SH-SY5Y (cell line): ENCODE measurements at regions not wholly inside any gene's neighbourhood (a gene's known extent, or its start where the extent isn't known, plus 50 kb on each side); places are given as distances from the start of the nearest gene placed in this dataset.

Experiments
- GATA2 ChIP-seq: IDR thresholded peaks from 2 replicates; pipeline ENCODE4 v1.6.1; 2011; ENCODE audit warnings: mild to moderate bottlenecking, low read depth, low read length
- GATA3 ChIP-seq: IDR thresholded peaks from 2 replicates; pipeline ENCODE4 v1.6.1; 2011; ENCODE audit warnings: low read depth, mild to moderate bottlenecking, low read length, moderate library complexity

DNA sequence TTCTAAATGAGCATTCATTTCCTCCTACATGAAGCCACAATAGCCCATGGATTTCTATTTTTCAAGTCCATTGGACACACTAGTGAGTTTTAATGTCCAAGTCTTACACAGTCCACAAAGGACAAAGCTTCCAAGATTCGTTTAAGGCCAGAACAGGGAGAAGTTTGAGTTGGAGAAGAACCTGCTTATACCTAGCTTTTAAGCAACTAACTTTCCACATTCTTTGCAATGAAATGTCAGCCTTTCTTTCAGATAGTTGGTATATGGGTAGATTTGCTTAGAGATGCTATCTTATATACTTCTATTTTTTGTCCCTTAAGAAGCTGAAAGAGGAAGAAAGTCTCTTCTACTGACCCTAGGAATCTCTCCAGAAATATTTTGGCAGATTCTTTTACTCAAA is 66.1 kb upstream of the NPAS2 start:
- TF ChIP-seq GATA3 (no peak), GATA2 (no peak)

DNA sequence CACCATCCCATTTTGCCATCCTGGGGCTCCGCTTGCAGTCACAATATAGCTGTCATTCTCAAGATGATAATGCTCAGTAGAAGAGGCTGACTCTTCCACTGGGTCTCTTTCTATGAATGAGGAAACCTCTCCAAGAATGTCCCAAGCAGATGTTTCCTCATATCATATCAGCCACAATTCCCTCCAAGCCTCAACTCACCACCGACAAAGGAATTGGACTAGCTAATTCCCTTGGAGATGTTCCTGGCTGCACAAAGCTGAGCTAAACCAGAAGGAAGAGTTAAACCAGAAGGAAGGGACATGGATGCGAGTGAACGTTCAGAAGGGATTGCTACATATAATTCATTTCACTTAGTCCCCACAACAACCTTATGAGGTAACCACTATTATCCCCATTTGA is 65.0 kb upstream of the NPAS2 start:
- TF ChIP-seq GATA2, result no peak
- TF ChIP-seq GATA3, result no peak

DNA sequence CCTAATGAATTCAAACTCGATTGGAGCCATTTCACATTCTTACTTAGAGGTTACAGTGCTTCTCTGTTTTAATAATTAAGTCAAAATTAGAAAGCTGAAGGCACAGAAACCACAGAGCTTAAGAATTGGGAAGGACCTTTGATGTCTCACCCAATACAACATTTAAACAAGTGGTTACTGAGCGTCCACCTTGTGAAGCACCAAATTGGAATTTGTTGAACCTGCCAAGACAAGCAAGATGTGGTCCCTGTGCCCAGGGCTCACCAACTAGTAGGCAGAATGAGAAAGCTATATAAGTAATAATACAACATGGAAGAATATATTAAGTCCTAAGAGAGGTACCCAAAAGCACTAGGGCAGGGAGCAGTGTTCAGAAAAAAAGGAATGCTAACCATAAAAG is 64.5 kb upstream of the NPAS2 start:
- TF ChIP-seq GATA3 (no peak), GATA2 (no peak)

DNA sequence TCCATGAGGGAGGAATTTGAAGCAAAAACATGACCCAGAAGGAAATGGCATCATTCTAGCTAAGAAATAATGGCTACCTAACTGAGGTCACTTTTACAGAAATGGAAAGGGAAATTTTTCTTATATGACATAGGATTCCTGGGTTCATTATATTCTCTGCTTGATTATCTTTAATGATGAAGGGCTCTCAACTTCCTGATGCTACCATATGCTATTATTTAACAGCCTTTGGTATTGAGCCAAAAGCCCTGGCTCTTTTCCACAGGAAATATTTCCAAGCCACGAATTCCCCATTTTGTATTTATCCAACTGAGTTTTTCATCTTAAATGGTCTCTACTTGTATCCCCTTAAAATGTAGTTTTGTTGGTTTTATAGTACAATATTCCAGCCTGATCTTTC is 63.2 kb upstream of the NPAS2 start:
- TF ChIP-seq GATA3 (no peak), GATA2 (no peak)

DNA sequence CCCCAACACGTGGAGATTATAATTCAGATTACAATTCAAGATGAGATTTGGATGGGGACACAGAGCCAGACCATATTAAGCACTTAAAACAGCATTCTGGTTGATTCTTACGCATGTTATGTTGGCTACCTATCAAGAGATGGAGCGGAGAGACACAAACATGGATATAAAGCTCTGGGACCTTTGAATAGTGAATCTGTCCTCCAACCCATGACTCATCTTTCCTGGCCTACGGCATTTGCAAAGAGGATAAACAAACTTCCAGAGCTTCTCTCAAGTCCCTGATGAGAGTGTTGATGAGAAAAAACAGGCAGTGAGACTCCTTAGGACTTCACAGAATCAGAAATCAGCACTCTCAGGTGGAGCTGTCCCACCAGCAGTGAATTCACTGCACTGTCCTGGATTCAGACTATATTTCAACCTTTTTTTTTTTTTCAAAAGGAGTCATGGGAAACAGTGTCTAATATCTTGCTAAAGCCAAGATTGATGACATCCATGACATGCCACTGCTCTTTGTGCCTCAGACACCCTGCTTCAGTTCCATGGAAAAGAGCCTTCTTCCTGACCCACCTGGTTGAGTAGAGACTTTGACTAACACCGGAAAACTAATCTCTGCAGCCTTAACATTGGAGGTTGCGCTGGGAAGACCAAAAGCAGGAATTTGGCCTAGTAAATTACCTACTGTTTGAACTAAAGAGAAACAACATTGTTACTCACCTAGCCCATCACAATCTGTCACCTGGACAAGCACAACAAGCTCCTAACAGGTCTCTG is 62.1 kb upstream of the NPAS2 start:
- no peak for TF ChIP-seq GATA3
- TF ChIP-seq GATA2, result no peak

DNA sequence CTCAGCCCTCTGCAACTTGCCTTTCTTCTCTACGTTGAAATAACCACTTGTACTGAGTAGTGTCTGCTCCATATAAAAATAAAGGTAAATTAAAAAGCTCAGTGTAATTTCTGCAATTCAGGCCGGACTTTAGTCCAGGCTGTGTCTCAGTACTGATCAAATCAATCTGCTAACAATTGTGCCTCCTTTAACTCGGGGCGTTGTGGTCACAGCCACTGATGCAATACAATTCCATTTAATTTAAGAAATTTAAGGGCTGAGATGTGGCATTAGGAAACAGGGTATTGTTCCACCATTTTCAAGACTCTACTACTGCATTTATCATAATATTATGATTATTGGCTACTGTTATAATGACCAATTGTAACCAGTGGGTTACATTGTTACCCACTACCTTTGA is 60.0 kb upstream of the NPAS2 start:
- TF ChIP-seq GATA3 (no peak), GATA2 (no peak)

DNA sequence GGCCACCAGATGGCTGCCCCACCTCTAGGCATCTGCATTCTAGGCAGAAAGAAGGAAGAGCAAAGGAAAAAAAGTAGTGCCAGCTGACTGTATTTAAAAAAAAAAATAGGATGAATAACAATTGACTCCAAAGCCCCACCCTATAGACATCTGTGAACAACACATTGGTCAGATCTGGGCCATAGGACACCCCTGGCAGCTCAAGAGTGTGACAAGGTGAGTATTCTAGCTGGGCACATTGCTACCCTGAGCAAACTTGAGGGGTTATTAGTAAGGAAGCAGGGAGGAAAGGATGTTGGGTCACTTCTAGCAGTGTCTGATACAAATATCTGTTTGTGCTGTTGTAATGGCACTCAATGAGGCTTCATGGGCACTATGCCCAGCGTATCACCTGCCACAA is 58.6 kb upstream of the NPAS2 start:
- TF ChIP-seq GATA3 (no peak), GATA2 (no peak)

DNA sequence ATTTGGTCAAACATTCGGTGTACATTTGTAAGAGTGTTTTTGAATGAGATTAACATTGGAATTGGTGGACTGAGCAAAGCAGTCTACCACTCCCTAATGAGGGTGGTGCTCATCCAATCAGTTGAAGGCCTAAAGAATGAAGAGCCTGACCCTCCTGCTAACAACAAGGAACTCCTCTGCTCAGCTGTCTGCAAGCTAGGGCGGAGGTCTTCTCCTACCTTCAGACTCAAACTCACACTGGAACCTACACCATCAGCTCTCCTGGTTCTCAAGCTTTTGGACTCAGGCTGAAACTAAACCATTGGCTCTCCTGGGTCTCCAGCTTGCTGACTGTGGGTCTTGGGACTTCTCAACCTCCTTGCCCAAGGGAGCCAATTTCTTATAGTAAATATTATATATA is 55.5 kb upstream of the NPAS2 start:
- TF ChIP-seq GATA2, result no peak
- TF ChIP-seq GATA3, result no peak

DNA sequence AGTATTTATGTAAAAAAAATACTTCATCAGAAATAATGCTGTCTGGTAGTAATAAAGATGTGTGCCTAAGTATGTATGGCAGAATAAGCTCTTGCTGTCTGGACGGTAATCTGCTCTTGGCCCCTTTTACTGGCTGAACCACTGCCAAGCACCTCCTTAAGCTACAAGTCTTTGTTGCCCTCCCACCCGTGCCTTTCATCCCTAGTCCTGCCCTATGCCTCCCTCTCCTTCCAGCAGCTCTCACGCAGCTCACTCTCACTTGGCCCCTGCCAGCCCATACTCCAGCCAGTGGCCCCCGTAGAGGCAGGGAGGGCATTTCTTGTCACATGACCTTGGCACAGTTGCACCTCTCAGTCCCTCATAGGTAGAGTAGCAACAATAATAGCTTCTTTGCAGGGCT is 54.5 kb upstream of the NPAS2 start:
- TF ChIP-seq GATA3 (no peak), GATA2 (no peak)

DNA sequence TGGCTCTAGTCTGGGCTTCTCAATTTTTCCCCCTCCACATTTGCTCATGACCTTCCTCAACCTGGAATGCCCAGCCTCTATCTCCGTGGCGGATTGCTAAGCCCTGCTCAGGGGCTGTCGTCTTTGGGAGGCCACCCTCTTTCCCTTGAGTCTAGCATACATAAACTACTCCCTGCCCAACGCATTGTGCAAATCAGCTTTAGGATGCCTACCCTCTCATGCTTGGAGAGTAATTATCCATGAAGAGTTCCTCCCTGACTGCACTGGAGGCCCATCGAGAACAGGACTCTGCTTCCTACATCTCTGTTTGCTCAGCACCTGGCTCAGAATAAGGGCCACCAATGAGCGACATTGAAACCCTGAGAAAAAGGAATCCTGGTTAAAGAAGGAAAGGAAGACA is 53.7 kb upstream of the NPAS2 start:
- TF ChIP-seq GATA3 (no peak), GATA2 (no peak)

DNA sequence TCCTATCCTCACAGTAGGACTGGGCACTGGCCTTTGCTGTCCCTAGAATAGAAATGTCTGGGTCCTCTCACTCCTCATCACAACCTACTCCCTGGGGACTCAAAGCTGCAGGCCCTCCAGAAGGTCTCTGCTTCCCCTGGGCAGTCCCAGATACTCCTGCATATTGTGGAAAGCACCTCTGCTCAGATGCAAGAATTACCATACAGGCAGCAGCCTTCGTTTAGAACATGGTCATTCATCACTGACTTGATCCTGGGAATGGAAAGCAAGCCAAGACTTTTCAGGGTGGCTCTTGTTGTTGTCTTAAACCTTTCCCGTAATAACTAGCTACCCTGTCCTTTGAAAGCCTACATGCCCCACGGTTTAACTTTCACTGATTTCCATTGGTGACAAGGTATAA is 53.1 kb upstream of the NPAS2 start:
- TF ChIP-seq GATA2 (no peak), GATA3 (no peak)

DNA sequence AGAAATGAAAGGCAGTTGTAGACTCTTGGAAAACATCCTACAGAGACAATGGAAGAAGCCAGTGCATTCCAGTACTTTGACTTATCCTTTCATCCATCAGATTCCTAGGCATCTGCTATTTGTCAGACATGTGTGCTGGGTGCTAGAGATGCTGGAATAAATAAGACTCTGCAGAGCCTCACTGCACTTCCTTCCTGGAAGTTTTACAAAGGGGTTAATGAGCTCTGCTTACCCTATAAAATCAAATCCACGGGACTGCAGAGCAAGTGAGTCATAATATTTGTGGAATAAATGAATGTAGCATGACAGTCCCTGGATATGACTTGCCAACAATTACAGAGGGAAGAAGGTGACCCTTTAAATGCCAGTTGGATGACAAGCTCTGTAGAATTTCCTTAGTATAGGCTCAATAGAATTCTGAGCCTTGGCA is 52.7 kb upstream of the NPAS2 start:
- no peak for TF ChIP-seq GATA3
- TF ChIP-seq GATA2, result no peak

DNA sequence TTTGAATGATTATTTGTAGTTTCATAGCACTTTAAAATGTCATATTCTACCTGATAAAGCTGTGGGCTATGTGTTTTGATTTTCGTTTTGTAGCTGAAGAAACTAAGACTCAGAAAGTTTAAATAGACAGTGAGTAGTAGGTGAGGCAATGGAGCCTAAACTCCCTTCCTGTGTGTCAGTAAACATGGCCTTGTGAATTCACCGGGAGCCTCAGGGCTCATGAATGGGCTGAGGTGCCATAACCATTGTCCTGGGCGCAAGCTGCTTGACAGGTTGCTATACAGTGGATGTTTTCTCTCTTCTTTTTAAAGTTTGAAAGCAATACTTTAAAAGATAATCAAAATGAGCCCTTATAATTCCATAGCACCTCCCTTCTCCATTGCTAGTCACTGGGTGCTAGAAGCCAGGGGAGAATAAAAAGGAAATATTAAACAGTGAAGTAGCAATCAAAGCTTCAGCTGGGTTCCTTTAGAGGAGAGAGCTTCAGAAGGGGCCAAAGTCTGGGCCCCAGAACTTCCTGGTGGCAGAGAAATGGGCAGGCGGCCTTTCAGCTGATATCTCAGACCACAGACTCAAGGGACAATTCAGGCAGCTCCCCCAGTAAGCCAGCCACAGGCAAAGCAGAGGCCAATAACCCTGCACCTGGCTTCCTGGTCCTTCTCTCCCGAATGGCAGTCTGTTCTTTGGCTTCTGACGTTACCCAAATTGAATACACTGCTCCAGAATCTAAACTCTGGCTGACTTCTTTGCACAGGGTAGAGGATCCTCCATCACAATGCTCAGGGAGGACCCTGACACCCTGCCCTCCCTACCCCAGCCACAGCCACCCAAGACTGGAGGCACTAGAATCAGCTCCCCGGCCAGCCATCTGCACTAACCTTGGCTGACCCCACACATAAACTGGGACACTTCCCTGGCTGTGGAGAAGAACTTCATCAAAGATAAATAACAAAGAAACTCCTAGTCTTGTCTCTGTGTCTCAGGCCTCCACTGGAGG is 51.8 kb upstream of the NPAS2 start:
- TF ChIP-seq GATA2, result no peak
- TF ChIP-seq GATA3, result no peak
